Lower leg skin (tissue), 4 donors: ENCODE measurements at regions not wholly inside any gene's neighbourhood (a gene's known extent, or its start where the extent isn't known, plus 50 kb on each side); places are given as distances from the start of the nearest gene placed in this dataset.

Source experiments
- DNase-seq, 2 donors: peaks; one replicate each; pipeline ENCODE4 v3.0.0-alpha.2; 2019; ENCODE audit warnings: low spot score in 2 of 2
- H3K4me3 ChIP-seq: fragments of 200-600 bp; sonication (generic); 2 replicates; pipeline ENCODE4 v1.5.1; 2017; ENCODE audit warnings: mild to moderate bottlenecking, low read depth; ENCODE audit not compliant: poor library complexity, severe bottlenecking
- CTCF ChIP-seq, 3 donors: fragments of 450-650 bp; IDR thresholded peaks; one replicate each; pipeline ENCODE4 v1.5.1; 2016; ENCODE audit warnings: antibody characterized with exemption in 3 of 3, mild to moderate bottlenecking in 3 of 3, moderate library complexity in 2 of 3
- POLR2A ChIP-seq, 2 donors: fragments of 450-650 bp; IDR thresholded peaks; one replicate each; pipeline ENCODE4 v1.6.1; 2016 to 2017; ENCODE audit warnings: antibody characterized with exemption in 2 of 2, mild to moderate bottlenecking in 1 of 2, moderate library complexity in 1 of 2
- WGBS, 2 donors: methylation state at CpG; one replicate each; pipeline ENCODE4 v1.1.5; 2018; 5-methylcytosine and 5-hydroxymethylcytosine counted together
- intact Hi-C: fragments of 100-400 bp; cut with DNase I; formaldehyde crosslinking; loops from one replicate; pipeline ENCODE4 v1.15.0; 2023; ENCODE audit warnings: low total_unique reads

GRCh38 chr1:229758101-229759036 is 132.3 kb downstream of the URB2 start:
- TF ChIP-seq POLR2A (IDR thresholded peaks at IDR 0.05) (no peak), CTCF (IDR thresholded peaks at IDR 0.05) (no peak)
- no peak for DNase-seq
- WGBS, 2 donors, result 80 to 86% methylated on average over 15 of the region's 15 CpGs
- intact Hi-C loops, result no loop called here
- no peak overlapping the region for H3K4me3 ChIP-seq

DNA sequence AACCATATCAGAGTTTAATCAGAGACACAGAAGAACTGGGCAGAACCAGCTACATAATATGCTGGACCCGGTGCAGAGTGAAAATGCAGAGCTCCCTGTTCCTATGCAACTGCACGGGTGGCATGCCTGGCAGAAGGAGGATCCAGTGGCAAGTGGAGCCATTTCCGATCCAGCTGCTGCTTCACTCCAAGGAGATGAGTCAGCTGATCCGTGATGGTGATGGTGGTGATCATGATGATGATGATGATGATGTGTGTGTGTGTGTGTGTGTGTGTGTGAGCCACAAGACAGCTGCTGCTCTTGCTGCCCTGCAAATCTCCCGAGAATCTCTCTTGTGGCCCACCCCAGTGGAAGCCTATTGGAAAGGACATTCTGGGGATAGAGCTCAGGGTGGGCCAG is 133.0 kb downstream of the URB2 start:
- H3K4me3 ChIP-seq, result no peak overlapping the region
- no peak for TF ChIP-seq POLR2A (IDR thresholded peaks at IDR 0.05)
- no peak for TF ChIP-seq CTCF (IDR thresholded peaks at IDR 0.05)
- WGBS, 2 donors, result 81 to 85% methylated on average over 5 of the region's 5 CpGs

GRCh38 chr1:229759586-229759985 is 133.5 kb downstream of the URB2 start:
- DNase-seq, result no peak
- H3K4me3 ChIP-seq, result no peak overlapping the region
- intact Hi-C loops, result no loop called here
- TF ChIP-seq CTCF (IDR thresholded peaks at IDR 0.05) (no peak), POLR2A (IDR thresholded peaks at IDR 0.05) (no peak)
- 78 to 91% methylated on average over 2 of the region's 2 CpGs for WGBS, 2 donors

More for the DNA sequence above, 133.0 kb downstream of the URB2 start:
- intact Hi-C loops, result no loop called here
- DNase-seq, result no peak

DNA sequence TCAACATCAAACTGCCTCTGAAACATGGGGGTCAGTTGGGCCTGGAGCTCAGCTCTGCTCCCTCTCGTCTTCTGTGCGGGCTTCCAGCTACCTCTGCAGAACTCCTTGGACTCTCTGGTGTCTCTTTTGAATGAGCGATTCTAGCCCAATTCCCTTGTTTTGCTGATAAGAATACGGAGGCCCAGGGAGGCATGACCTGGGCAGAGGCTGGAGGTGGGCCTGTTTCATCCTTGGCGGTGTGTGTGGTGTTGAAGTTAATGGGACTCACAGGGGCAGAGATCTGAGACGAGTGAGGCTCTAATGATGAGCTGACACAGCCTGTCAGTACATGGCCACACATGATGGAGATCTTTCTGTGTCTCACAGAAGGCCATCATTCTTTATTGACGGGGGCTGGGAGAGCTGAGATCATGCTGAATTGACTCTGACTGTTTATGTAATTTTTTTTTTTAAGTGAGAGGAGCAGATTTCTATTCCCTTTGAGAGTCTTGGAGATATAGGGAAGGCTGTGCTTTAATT is 134.5 kb downstream of the URB2 start:
- intact Hi-C loops, result no loop called here
- H3K4me3 ChIP-seq, result no peak overlapping the region
- 90 to 93% methylated on average over 7 of the region's 7 CpGs for WGBS, 2 donors
- TF ChIP-seq CTCF (IDR thresholded peaks at IDR 0.05), result no peak
- no peak for TF ChIP-seq POLR2A (IDR thresholded peaks at IDR 0.05)
- DNase-seq, result no peak

DNA sequence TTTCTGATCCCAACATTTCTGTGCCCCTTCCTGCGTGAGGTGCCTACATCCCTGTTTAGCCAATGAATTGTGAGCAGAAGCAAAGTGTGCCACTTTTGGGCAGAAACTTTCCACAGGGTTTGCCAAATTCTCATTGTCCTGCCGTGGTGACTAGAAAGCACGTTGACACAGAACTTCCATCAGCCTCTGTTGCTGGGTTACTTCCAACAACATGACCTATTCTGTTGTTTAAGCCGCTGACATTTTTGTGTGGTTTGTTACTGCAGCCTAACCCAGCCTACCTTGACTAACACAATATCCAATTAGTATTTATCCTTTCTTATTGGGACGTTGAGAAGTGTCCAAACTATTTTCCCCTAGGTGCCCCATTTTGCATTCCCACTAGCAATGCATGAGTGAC is 136.8 kb downstream of the URB2 start:
- intact Hi-C loops, result no loop called here
- WGBS, 2 donors, result 71 to 74% methylated on average over 5 of the region's 5 CpGs
- no peak overlapping the region for H3K4me3 ChIP-seq
- TF ChIP-seq CTCF (IDR thresholded peaks at IDR 0.05) (no peak), POLR2A (IDR thresholded peaks at IDR 0.05) (no peak)
- no peak for DNase-seq
